Erythroblast (primary cell): ENCODE measurements at regions not wholly inside any gene's neighbourhood (a gene's known extent, or its start where the extent isn't known, plus 50 kb on each side); places are given as distances from the start of the nearest gene placed in this dataset.

Experiments
- DNase-seq, 2 experiments: peaks; one replicate each; lab custom pipeline; 2025; lab: John Stamatoyannopoulos, UW
- GATA1 ChIP-seq: IDR thresholded peaks from 2 replicates; pipeline ENCODE4 v1.6.1; 2011; ENCODE audit warnings: low read depth, mild to moderate bottlenecking, control low read depth, low read length, moderate library complexity
- POLR2A ChIP-seq: IDR thresholded peaks from 2 replicates; pipeline ENCODE4 v1.6.1; 2011; ENCODE audit warnings: mild to moderate bottlenecking, low read length

GRCh38 chr3:14277557-14277956, 98.9 kb downstream of the LSM3 start:
- TF ChIP-seq GATA1 (no peak), POLR2A (no peak)
- no peak for DNase-seq

GRCh38 chr3:14278265-14278798, 99.7 kb downstream of the LSM3 start:
- no peak for DNase-seq
- TF ChIP-seq POLR2A (no peak), GATA1 (no peak)

GRCh38 chr3:14278799-14279625, 100.4 kb downstream of the LSM3 start:
- DNase-seq = no peak
- no peak for TF ChIP-seq POLR2A

GRCh38 chr3:14279626-14280061, 101.0 kb downstream of the LSM3 start:
- no peak for TF ChIP-seq GATA1
- no peak for TF ChIP-seq POLR2A

GRCh38 chr3:14280326-14280725, 101.7 kb downstream of the LSM3 start:
- TF ChIP-seq POLR2A = no peak
- TF ChIP-seq GATA1 = no peak
- DNase-seq = no peak

More at GRCh38 chr3:14279626-14280061, 101.0 kb downstream of the LSM3 start:
- no peak for DNase-seq

- TF ChIP-seq POLR2A (no peak), GATA1 (no peak)
- DNase-seq = no peak
These were observed 102.4 kb downstream of the LSM3 start for GRCh38 chr3:14281053-14281452.

GRCh38 chr3:14282001-14282705, 103.5 kb downstream of the LSM3 start:
- TF ChIP-seq POLR2A (no peak), GATA1 (no peak)
- no peak for DNase-seq

- TF ChIP-seq POLR2A = no peak
- no peak for TF ChIP-seq GATA1
- no peak for DNase-seq
These were observed 104.1 kb downstream of the LSM3 start for GRCh38 chr3:14282706-14283075.

GRCh38 chr3:14283092-14283812, 104.6 kb downstream of the LSM3 start:
- no peak for DNase-seq
- TF ChIP-seq GATA1 (no peak), POLR2A (no peak)

GRCh38 chr3:14283813-14284438, 105.3 kb downstream of the LSM3 start:
- no peak for DNase-seq
- TF ChIP-seq POLR2A (no peak), GATA1 (no peak)

- TF ChIP-seq POLR2A (no peak), GATA1 (no peak)
- no peak for DNase-seq
These were observed 106.3 kb downstream of the LSM3 start for GRCh38 chr3:14284694-14285547.

- DNase-seq = no peak
- TF ChIP-seq POLR2A = no peak
- no peak for TF ChIP-seq GATA1
These were observed 106.9 kb downstream of the LSM3 start for GRCh38 chr3:14285548-14285925.
